Activated T-cell treated with anti-CD3 and anti-CD28 coated beads for 24 hours (primary cell): ENCODE measurements at regions not wholly inside any gene's neighbourhood (a gene's known extent, or its start where the extent isn't known, plus 50 kb on each side); places are given as distances from the start of the nearest gene placed in this dataset.

Experiments used
- DNase-seq: peaks from one replicate; pipeline ENCODE4 v3.0.0-alpha.2; 2020; ENCODE audit warnings: low read depth

DNA sequence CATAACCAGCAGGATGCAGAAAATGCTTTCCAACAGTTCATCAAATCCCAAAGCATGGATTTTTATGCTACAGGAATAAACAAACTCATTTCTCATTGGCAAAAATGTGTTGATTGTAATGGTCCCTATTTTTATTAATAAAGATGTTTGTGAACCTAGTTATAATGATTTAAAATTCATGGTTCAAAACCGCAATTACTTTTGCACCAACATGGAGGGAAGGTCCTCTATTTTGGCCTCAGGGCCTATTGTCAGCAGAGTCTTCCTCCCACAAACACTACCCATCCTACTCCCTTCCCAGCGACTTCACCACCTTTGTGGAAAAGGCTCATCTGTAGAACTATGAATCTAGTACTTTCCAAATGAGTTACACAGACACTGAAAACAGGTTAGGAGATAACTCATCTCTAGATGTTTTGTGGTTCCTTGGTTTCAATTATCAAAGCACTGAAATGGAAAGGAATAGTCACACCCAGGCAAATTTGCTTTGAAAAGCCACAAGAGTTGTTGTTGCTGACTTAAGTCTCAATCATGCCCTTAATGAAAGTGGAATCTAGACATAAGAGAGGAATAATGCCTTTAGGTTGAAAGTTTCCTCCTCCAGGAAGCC, 59.4 kb upstream of the FRMD4A start:
- peak; percentile 33 for DNase-seq

DNA sequence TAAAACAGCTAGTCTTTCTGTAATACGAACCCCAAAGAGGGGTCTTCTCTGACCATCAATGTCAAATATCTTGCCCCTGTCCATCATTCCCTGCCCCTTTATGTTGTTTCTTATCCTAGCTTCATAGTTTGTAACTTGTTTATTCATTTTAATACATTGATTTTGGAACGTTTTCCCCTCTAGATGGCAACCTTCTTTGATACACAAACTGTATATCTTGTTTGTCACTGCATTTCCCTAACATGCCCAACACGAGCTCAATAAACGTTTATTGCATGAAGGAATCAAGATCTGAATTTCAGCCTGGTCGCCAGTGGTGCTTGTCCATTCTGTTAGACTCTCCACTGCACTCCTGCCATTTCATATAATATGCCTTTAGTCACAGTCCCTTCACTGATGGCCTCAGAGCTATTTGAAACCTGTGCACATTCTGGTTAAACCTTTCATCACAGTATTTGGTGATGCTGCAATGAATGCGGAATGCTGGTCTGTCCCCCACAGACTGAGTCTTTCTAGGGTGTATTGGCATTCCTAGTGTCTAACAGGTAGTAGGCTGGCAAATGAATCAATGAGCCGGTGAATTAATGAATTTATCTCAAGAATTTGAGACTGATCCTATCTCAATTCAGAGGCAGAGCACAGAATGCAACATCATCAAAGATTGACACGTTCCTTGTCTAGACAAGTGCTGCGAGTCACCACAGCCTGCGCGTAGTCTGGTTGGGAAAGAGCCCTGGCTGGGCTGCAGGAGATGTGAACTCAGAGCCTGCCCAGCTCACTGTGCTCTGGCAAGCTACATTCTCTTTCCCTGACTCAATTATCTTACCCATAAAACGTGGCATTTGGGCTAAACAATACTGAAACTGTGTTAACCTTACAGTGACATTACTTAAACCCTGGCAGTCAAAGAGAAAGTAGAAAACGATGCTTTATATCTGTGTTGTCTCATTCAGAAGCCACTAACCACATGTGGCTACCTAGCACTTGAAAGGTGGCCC, 55.2 kb upstream of the FRMD4A start:
- peak; percentile 52 for DNase-seq

DNA sequence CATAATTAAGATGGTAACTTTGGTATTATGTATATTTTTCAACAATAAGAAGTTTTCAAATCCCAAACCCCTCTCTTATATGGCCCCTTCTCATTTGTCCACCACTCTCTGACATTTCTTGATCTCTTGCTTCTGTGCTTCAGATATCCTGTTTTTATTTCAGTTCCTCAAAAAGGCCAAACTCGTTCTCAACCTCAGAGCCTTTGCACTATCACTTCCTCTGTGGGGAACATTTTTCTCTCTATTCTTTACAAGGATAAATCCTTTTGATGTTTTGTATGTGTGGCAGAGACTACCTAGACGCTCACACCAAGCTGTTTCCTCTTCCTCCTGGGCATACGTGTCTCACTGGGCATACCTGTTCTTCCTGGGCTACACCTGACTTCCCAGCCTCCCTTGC, 54.2 kb upstream of the FRMD4A start:
- no peak for DNase-seq

DNA sequence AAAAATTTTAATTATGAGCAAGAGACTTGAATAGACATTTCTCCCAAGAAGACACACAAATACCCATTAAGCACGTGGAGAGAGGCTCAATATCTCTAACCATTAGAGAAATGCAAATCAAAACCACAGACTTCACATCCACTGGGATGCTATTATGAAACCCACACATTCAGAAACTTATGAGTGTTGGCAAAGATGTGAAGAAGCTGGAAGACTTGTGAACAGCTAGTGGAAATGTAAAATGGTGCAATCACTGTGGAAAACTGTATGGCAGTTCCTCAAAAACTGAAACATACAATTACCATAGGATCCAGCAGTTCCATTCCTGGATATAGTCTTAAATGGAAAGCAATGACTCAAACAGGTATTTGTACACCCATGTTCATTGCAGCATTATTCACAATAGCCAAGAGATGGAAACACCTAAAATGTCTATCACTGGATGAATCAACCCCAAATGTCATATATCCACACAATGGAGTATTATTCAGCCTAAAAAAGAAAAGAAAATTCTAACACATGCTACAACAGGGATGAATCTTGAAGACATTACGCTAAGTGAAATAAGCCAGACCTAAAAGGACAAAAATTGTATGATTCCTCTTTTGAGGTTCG, 53.5 kb upstream of the FRMD4A start:
- no peak for DNase-seq

DNA sequence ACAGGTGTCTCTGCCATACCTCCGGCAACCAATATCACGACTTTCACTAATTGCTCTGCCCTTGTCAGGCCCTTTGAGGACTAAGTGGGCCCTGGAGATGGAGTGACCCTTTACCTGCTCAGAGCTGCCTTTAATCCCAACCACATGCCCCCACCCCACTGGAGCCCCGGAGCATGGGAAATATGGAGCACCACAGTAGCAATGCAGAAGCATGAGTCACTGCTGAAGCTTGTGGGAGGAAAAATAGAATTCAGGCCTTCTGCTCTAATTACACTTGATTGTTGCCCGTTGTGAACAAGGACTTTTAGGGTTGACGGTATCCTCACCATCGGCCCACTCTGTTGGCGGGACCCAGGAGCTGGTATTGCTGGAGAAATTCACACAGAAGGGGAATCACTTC, 52.5 kb upstream of the FRMD4A start:
- no peak for DNase-seq

DNA sequence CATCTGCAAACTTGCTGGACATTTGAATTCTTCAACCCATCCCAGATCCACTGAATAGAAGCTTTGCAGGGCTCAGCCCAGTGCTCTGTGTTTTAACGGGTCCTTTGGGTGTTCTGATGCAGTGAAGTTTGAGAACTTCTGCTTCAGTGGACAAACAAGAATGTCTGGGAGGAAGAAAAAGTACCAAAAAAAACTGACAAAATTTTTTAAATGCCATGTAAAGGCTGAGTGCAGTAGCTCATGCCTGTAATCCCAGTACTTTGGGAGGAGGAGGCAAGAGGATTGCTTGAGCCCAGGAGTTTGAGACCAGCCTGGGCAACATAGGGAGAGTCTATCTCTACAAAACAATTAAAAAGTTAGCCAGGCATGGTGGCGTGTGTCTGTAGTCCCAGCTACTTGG, 51.8 kb upstream of the FRMD4A start:
- DNase-seq, result no peak

DNA sequence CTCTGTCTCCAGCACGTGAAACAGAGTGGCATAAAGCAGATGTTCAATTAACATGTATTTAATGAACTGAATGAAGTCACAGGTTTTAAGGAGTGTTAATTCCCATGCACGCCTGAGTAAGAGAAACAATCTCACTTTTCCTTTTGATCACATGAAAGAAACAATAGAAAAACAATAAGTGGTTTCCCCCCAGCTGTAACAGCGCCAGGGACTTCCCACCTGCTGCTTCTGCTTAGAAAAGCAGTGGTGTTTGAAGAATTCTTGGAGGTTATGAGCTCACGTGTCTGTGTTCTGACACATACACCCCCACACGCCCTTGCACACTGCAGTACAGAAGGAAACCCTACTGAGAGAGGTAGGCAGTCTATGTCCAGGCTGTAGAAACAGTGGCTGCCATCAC, 51.3 kb upstream of the FRMD4A start:
- peak; percentile 46 for DNase-seq

DNA sequence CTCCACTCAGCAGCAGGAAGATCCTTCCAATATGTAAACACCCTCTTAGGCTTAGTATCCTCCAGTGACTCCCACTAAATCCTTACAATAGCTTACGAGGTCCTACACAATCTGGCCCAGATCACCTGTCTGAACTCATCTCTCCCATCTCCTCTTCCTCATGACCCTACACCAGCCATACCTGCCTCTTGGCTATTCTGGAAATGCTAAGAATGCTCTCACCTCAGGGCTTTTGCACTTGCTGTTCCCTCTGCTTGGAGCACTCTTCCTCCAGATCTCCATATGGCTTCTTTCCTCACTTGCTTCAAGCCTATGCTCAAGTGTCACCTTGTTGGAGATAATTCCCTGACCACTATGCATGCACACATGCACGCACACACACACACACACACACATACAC, 50.8 kb upstream of the FRMD4A start:
- no peak for DNase-seq

DNA sequence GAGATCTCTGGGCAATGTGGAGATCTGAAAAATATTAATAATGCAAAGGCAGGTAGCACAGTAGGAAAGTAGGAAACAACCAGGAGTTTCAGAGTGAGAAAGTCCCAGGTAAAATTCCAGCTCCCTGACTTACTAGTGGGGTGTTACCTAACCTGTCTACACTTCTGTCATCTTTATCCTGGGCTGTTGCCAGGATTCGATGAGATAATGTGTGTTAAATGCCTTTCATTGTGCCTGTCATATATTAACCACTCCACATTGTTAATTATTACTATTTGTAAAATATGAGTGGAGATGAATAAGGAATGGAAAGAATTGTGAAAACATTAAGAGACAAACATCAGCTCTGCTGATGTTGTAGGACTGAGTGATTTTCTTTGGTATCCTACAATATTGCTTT, 50.0 kb upstream of the FRMD4A start:
- no peak for DNase-seq
